Dendritic cell treated with granulocyte-macrophage colony-stimulating factor and Interleukin-4, amounts not matched to agents 40 ng/mL and 50 ng/mL, for 4 days (primary cell): ENCODE measurements at regions not wholly inside any gene's neighbourhood (a gene's known extent, or its start where the extent isn't known, plus 50 kb on each side); places are given as distances from the start of the nearest gene placed in this dataset.

Experiments used
- H3K27ac Mint-ChIP-seq: one replicate; pipeline ENCODE4 v1.8.0; 2022; ENCODE audit warnings: mild to moderate bottlenecking, mixed read lengths
- H3K27me3 Mint-ChIP-seq: one replicate; pipeline ENCODE4 v1.8.0; 2022; ENCODE audit warnings: mild to moderate bottlenecking, mixed read lengths
- H3K36me3 Mint-ChIP-seq: one replicate; pipeline ENCODE4 v1.8.0; 2022; ENCODE audit warnings: low read depth, mixed read lengths
- H3K4me1 Mint-ChIP-seq: one replicate; pipeline ENCODE4 v1.8.0; 2022; ENCODE audit warnings: low read depth, mixed read lengths
- H3K4me3 Mint-ChIP-seq: one replicate; pipeline ENCODE4 v1.8.0; 2022; ENCODE audit warnings: mild to moderate bottlenecking, moderate library complexity, mixed read lengths
- H3K9me3 Mint-ChIP-seq: one replicate; pipeline ENCODE4 v1.8.0; 2022; ENCODE audit warnings: mixed read lengths
- intact Hi-C: fragments of 100-400 bp; cut with micrococcal nuclease; formaldehyde crosslinking; loops from one replicate; pipeline ENCODE4 v1.15.0; 2022

- no peaks in the 10 kb centered on the region for H3K4me1 Mint-ChIP-seq
- H3K27ac Mint-ChIP-seq = no peak overlapping the region
- H3K9me3 Mint-ChIP-seq = no peaks in the 10 kb centered on the region
- H3K4me3 Mint-ChIP-seq = no peak overlapping the region
- H3K27me3 Mint-ChIP-seq = peaks cover 5% of the 10 kb centered on the region
- intact Hi-C loops = no loop called here
- H3K36me3 Mint-ChIP-seq = no peaks in the 10 kb centered on the region
Observed at GRCh38 chr20:48420176-48420575, 407.6 kb downstream of the PREX1 start.

GRCh38 chr20:48419173-48419572 lies 408.6 kb downstream of the PREX1 start:
- peaks cover 5% of the 10 kb centered on the region for H3K27me3 Mint-ChIP-seq

GRCh38 chr20:48416002-48416401 lies 411.8 kb downstream of the PREX1 start:
- Mint-ChIP-seq H3K36me3 (no peaks in the 10 kb centered on the region), H3K27ac (no peak overlapping the region), H3K9me3 (no peaks in the 10 kb centered on the region), H3K27me3 (peaks cover 10% of the 10 kb centered on the region), H3K4me3 (no peak overlapping the region), H3K4me1 (no peaks in the 10 kb centered on the region)
- intact Hi-C loops = no loop called here

More at GRCh38 chr20:48419173-48419572, 408.6 kb downstream of the PREX1 start:
- H3K4me3 Mint-ChIP-seq = no peak overlapping the region
- H3K27ac Mint-ChIP-seq = no peak overlapping the region
- intact Hi-C loops = no loop called here
- H3K4me1 Mint-ChIP-seq = no peaks in the 10 kb centered on the region
- no peaks in the 10 kb centered on the region for H3K36me3 Mint-ChIP-seq
- H3K9me3 Mint-ChIP-seq = no peaks in the 10 kb centered on the region

- intact Hi-C loops = no loop called here
- Mint-ChIP-seq H3K4me3 (no peak overlapping the region), H3K27me3 (peaks cover 11% of the 10 kb centered on the region), H3K9me3 (no peaks in the 10 kb centered on the region), H3K4me1 (no peaks in the 10 kb centered on the region), H3K36me3 (no peaks in the 10 kb centered on the region), H3K27ac (no peak overlapping the region)
Observed at GRCh38 chr20:48414786-48415185, 413.0 kb downstream of the PREX1 start.

GRCh38 chr20:48411919-48412522 lies 415.8 kb downstream of the PREX1 start:
- Mint-ChIP-seq H3K4me1 (no peaks in the 10 kb centered on the region), H3K4me3 (no peak overlapping the region), H3K9me3 (no peaks in the 10 kb centered on the region), H3K36me3 (no peaks in the 10 kb centered on the region), H3K27me3 (peaks cover 17% of the 10 kb centered on the region), H3K27ac (no peak overlapping the region)
- intact Hi-C loops = no loop called here

- Mint-ChIP-seq H3K36me3 (no peaks in the 10 kb centered on the region), H3K27me3 (peaks cover 14% of the 10 kb centered on the region), H3K27ac (no peak overlapping the region), H3K4me1 (no peaks in the 10 kb centered on the region), H3K4me3 (no peak overlapping the region), H3K9me3 (no peaks in the 10 kb centered on the region)
- intact Hi-C loops = no loop called here
Observed at GRCh38 chr20:48411245-48411644, 416.6 kb downstream of the PREX1 start.

- peaks cover 16% of the 10 kb centered on the region for H3K27me3 Mint-ChIP-seq
- no peak overlapping the region for H3K27ac Mint-ChIP-seq
- intact Hi-C loops = no loop called here
- no peaks in the 10 kb centered on the region for H3K36me3 Mint-ChIP-seq
- H3K4me1 Mint-ChIP-seq = no peaks in the 10 kb centered on the region
- H3K4me3 Mint-ChIP-seq = no peak overlapping the region
- no peaks in the 10 kb centered on the region for H3K9me3 Mint-ChIP-seq
Observed at GRCh38 chr20:48409055-48409615, 418.7 kb downstream of the PREX1 start.

GRCh38 chr20:48407710-48408109 lies 420.1 kb downstream of the PREX1 start:
- intact Hi-C loops = no loop called here
- Mint-ChIP-seq H3K9me3 (no peaks in the 10 kb centered on the region), H3K4me3 (no peak overlapping the region)

GRCh38 chr20:48406912-48407340 lies 420.9 kb downstream of the PREX1 start:
- Mint-ChIP-seq H3K36me3 (no peaks in the 10 kb centered on the region), H3K27me3 (peaks cover 16% of the 10 kb centered on the region), H3K9me3 (no peaks in the 10 kb centered on the region), H3K27ac (no peak overlapping the region), H3K4me1 (no peaks in the 10 kb centered on the region), H3K4me3 (no peak overlapping the region)
- intact Hi-C loops = no loop called here

More at GRCh38 chr20:48407710-48408109, 420.1 kb downstream of the PREX1 start:
- no peak overlapping the region for H3K27ac Mint-ChIP-seq
- H3K4me1 Mint-ChIP-seq = no peaks in the 10 kb centered on the region
- H3K36me3 Mint-ChIP-seq = no peaks in the 10 kb centered on the region
- H3K27me3 Mint-ChIP-seq = peaks cover 19% of the 10 kb centered on the region

- no peaks in the 10 kb centered on the region for H3K36me3 Mint-ChIP-seq
- peaks cover 16% of the 10 kb centered on the region for H3K27me3 Mint-ChIP-seq
- no peak overlapping the region for H3K4me3 Mint-ChIP-seq
- intact Hi-C loops = no loop called here
- no peak overlapping the region for H3K27ac Mint-ChIP-seq
- H3K9me3 Mint-ChIP-seq = no peaks in the 10 kb centered on the region
- no peaks in the 10 kb centered on the region for H3K4me1 Mint-ChIP-seq
Observed at GRCh38 chr20:48406498-48406897, 421.3 kb downstream of the PREX1 start.

GRCh38 chr20:48405909-48406308 lies 421.9 kb downstream of the PREX1 start:
- no peaks in the 10 kb centered on the region for H3K9me3 Mint-ChIP-seq
- H3K36me3 Mint-ChIP-seq = no peaks in the 10 kb centered on the region
- H3K4me1 Mint-ChIP-seq = no peaks in the 10 kb centered on the region
- no peak overlapping the region for H3K27ac Mint-ChIP-seq
- H3K4me3 Mint-ChIP-seq = no peak overlapping the region
- peaks cover 14% of the 10 kb centered on the region for H3K27me3 Mint-ChIP-seq
- intact Hi-C loops = no loop called here

GRCh38 chr20:48404598-48404997 lies 423.2 kb downstream of the PREX1 start:
- Mint-ChIP-seq H3K9me3 (no peaks in the 10 kb centered on the region), H3K36me3 (no peaks in the 10 kb centered on the region), H3K27me3 (peaks cover 11% of the 10 kb centered on the region), H3K4me1 (no peaks in the 10 kb centered on the region), H3K27ac (no peak overlapping the region), H3K4me3 (no peak overlapping the region)
- intact Hi-C loops = no loop called here

GRCh38 chr20:48403167-48403761 lies 424.5 kb downstream of the PREX1 start:
- H3K9me3 Mint-ChIP-seq = no peaks in the 10 kb centered on the region
- H3K4me3 Mint-ChIP-seq = no peak overlapping the region
- H3K27me3 Mint-ChIP-seq = peaks cover 9% of the 10 kb centered on the region
- intact Hi-C loops = no loop called here
- no peaks in the 10 kb centered on the region for H3K36me3 Mint-ChIP-seq
- H3K4me1 Mint-ChIP-seq = no peaks in the 10 kb centered on the region
- no peak overlapping the region for H3K27ac Mint-ChIP-seq

GRCh38 chr20:48401359-48401758 lies 426.4 kb downstream of the PREX1 start:
- Mint-ChIP-seq H3K4me1 (no peaks in the 10 kb centered on the region), H3K27me3 (peaks cover 7% of the 10 kb centered on the region), H3K4me3 (no peak overlapping the region), H3K9me3 (no peaks in the 10 kb centered on the region), H3K36me3 (no peaks in the 10 kb centered on the region), H3K27ac (no peak overlapping the region)
- intact Hi-C loops = no loop called here

GRCh38 chr20:48400009-48400408 lies 427.8 kb downstream of the PREX1 start:
- peaks cover 3% of the 10 kb centered on the region for H3K27me3 Mint-ChIP-seq
- H3K4me1 Mint-ChIP-seq = no peaks in the 10 kb centered on the region
- H3K9me3 Mint-ChIP-seq = no peaks in the 10 kb centered on the region
- H3K4me3 Mint-ChIP-seq = no peak overlapping the region
- no peaks in the 10 kb centered on the region for H3K36me3 Mint-ChIP-seq
- intact Hi-C loops = no loop called here
- H3K27ac Mint-ChIP-seq = no peak overlapping the region
